ENCODE measurements at regions not wholly inside any gene's neighbourhood (a gene's known extent, or its start where the extent isn't known, plus 50 kb on each side); places are given as distances from the start of the nearest gene placed in this dataset.

DNA sequence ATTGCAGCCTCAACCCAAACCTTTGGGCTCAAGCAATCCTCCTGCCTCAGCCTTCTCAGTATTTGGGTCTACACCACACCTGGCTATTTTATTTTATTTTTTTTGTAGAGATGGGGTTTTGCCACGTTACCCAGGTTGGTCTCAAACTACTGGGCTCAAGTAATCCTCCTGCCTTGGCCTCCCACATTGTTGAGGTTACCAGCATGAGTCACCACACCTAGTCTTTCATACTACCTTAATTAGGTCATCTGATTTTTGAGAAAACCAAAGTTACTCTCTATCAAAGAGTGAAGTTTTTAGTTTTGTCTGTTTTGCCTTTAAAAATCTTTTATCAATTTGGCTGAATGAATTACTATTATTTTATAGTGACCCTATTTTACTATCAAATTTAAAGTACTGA, 335.6 kb upstream of the LRRC4C start:
- TF ChIP-seq MAX (IDR thresholded peaks at IDR 0.05) (no peak), TAF1 (IDR thresholded peaks at IDR 0.05; ENCODE audit: low read depth) (no peak), CREB1 (IDR thresholded peaks at IDR 0.05; ENCODE audit: low read depth) (no peak), FOXM1 (IDR thresholded peaks at IDR 0.05; ENCODE audit: borderline replicate concordance, low read depth) (no peak), RAD21 (IDR thresholded peaks at IDR 0.05; ENCODE audit: low read depth) (no peak), CEBPB (IDR thresholded peaks at IDR 0.05) (no peak), NFIC (IDR thresholded peaks at IDR 0.05) (no peak), TCF12 (IDR thresholded peaks at IDR 0.05; ENCODE audit: low read depth) (no peak), YY1 (IDR thresholded peaks at IDR 0.05; ENCODE audit: low read depth) (no peak), EP300 (IDR thresholded peaks at IDR 0.05; ENCODE audit: borderline replicate concordance) (no peak), EGR1 (IDR thresholded peaks at IDR 0.05) (no peak)
- TF ChIP-seq, protein P1, sequence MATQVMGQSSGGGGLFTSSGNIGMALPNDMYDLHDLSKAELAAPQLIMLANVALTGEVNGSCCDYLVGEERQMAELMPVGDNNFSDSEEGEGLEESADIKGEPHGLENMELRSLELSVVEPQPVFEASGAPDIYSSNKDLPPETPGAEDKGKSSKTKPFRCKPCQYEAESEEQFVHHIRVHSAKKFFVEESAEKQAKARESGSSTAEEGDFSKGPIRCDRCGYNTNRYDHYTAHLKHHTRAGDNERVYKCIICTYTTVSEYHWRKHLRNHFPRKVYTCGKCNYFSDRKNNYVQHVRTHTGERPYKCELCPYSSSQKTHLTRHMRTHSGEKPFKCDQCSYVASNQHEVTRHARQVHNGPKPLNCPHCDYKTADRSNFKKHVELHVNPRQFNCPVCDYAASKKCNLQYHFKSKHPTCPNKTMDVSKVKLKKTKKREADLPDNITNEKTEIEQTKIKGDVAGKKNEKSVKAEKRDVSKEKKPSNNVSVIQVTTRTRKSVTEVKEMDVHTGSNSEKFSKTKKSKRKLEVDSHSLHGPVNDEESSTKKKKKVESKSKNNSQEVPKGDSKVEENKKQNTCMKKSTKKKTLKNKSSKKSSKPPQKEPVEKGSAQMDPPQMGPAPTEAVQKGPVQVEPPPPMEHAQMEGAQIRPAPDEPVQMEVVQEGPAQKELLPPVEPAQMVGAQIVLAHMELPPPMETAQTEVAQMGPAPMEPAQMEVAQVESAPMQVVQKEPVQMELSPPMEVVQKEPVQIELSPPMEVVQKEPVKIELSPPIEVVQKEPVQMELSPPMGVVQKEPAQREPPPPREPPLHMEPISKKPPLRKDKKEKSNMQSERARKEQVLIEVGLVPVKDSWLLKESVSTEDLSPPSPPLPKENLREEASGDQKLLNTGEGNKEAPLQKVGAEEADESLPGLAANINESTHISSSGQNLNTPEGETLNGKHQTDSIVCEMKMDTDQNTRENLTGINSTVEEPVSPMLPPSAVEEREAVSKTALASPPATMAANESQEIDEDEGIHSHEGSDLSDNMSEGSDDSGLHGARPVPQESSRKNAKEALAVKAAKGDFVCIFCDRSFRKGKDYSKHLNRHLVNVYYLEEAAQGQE (IDR thresholded peaks at IDR 0.05; ENCODE audit: low read depth): no peak
- TF ChIP-seq, protein P2, sequence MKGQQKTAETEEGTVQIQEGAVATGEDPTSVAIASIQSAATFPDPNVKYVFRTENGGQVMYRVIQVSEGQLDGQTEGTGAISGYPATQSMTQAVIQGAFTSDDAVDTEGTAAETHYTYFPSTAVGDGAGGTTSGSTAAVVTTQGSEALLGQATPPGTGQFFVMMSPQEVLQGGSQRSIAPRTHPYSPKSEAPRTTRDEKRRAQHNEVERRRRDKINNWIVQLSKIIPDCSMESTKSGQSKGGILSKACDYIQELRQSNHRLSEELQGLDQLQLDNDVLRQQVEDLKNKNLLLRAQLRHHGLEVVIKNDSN (IDR thresholded peaks at IDR 0.05): no peak

DNA sequence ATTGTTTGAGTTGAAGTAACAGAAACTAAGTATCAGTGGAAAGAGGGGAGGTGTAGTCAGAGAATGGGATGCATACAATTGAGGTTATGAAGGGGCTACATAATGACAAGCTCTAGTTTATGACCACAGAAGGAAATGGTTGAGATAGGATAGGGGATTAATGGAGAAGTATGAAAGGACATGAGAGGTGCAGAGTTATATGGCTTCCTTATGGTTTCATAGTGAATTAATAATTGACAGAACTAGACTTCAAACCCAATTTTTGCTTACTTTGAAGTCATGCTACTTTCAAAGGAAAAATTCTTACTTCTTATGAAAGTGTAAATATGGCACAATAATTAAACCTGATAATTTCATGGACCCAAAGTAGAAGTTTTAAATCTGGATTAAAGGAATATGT, 340.3 kb upstream of the LRRC4C start:
- TF ChIP-seq, protein P2 (IDR thresholded peaks at IDR 0.05): no peak
- no peak for TF ChIP-seq CEBPB (IDR thresholded peaks at IDR 0.05)
- TF ChIP-seq RAD21 (IDR thresholded peaks at IDR 0.05; ENCODE audit: low read depth): no peak
- no peak for TF ChIP-seq TCF12 (IDR thresholded peaks at IDR 0.05; ENCODE audit: low read depth)
- TF ChIP-seq NFIC (IDR thresholded peaks at IDR 0.05): no peak
- no peak for TF ChIP-seq CREB1 (IDR thresholded peaks at IDR 0.05; ENCODE audit: low read depth)
- TF ChIP-seq EGR1 (IDR thresholded peaks at IDR 0.05): no peak
- TF ChIP-seq MAX (IDR thresholded peaks at IDR 0.05): no peak
- TF ChIP-seq, protein P1 (IDR thresholded peaks at IDR 0.05; ENCODE audit: low read depth): no peak
- no peak for TF ChIP-seq FOXM1 (IDR thresholded peaks at IDR 0.05; ENCODE audit: borderline replicate concordance, low read depth)
- no peak for TF ChIP-seq TEAD4 (IDR thresholded peaks at IDR 0.05)
- TF ChIP-seq YY1 (IDR thresholded peaks at IDR 0.05; ENCODE audit: low read depth): no peak
- TF ChIP-seq EP300 (IDR thresholded peaks at IDR 0.05; ENCODE audit: borderline replicate concordance): no peak
- TF ChIP-seq TAF1 (IDR thresholded peaks at IDR 0.05; ENCODE audit: low read depth): no peak
- no peak for TF ChIP-seq ZBTB7A (IDR thresholded peaks at IDR 0.05; ENCODE audit: low read depth)

DNA sequence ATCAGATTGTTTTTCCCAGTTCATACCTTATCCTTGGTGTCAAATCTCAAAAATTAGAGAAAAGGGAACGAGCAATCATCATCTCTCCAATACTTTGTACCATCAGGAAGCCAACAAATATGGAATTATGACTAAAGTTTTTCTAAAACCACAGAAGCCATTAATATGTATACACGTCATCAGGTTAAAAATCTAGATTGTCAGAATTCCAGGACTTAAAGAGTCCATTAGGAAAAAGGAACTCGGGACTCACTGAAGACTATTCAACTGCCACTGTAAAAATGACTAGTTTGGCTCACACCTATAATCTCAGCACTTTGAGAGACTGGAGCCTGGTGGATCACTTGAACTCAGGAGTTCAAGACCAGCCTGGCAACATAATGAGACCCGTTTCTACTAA, 344.4 kb upstream of the LRRC4C start:
- no peak for TF ChIP-seq TEAD4 (IDR thresholded peaks at IDR 0.05)
- no peak for TF ChIP-seq CEBPB (IDR thresholded peaks at IDR 0.05)
- TF ChIP-seq FOXM1 (IDR thresholded peaks at IDR 0.05; ENCODE audit: borderline replicate concordance, low read depth): no peak
- no peak for TF ChIP-seq NFIC (IDR thresholded peaks at IDR 0.05)
- no peak for TF ChIP-seq CREB1 (IDR thresholded peaks at IDR 0.05; ENCODE audit: low read depth)
- TF ChIP-seq, protein P2 (IDR thresholded peaks at IDR 0.05): no peak
- no peak for TF ChIP-seq YY1 (IDR thresholded peaks at IDR 0.05; ENCODE audit: low read depth)
- no peak for TF ChIP-seq TCF12 (IDR thresholded peaks at IDR 0.05; ENCODE audit: low read depth)
- TF ChIP-seq EGR1 (IDR thresholded peaks at IDR 0.05): no peak
- TF ChIP-seq, protein P1 (IDR thresholded peaks at IDR 0.05; ENCODE audit: low read depth): no peak
- TF ChIP-seq EP300 (IDR thresholded peaks at IDR 0.05; ENCODE audit: borderline replicate concordance): no peak
- TF ChIP-seq MAX (IDR thresholded peaks at IDR 0.05): no peak
- no peak for TF ChIP-seq ZBTB7A (IDR thresholded peaks at IDR 0.05; ENCODE audit: low read depth)
- TF ChIP-seq RAD21 (IDR thresholded peaks at IDR 0.05; ENCODE audit: low read depth): no peak
- TF ChIP-seq TAF1 (IDR thresholded peaks at IDR 0.05; ENCODE audit: low read depth): no peak
